ENCODE measurements at regions not wholly inside any gene's neighbourhood (a gene's known extent, or its start where the extent isn't known, plus 50 kb on each side); places are given as distances from the start of the nearest gene placed in this dataset.

GRCh38 chr3:150331978-150332568 is 76.0 kb upstream of the TSC22D2 start:
- TF ChIP-seq CTCF (conservative IDR thresholded peaks at IDR 0.05; ENCODE audit: low read depth, low read length) (no peak), USF2 (IDR thresholded peaks at IDR 0.05; ENCODE audit: low read depth, low read length) (no peak), MXI1 (IDR thresholded peaks at IDR 0.05; ENCODE audit: borderline replicate concordance, low read depth, low read length) (no peak), MAFK (IDR thresholded peaks at IDR 0.05; ENCODE audit: low read depth, low read length) (no peak), MAZ (IDR thresholded peaks at IDR 0.05; ENCODE audit: borderline replicate concordance, low read depth, low read length) (no peak)

Measured in IMR-90 (cell line).